HCT116 (cell line): ENCODE measurements at regions not wholly inside any gene's neighbourhood (a gene's known extent, or its start where the extent isn't known, plus 50 kb on each side); places are given as distances from the start of the nearest gene placed in this dataset.

Source experiments
- ATAC-seq: fragments of 200-7000 bp; cut with Tn5 transposase; 2 replicates; pipeline ENCODE4 v1.9.1; 2020; ENCODE audit warnings: mild to moderate bottlenecking, moderate library complexity
- BruUV-seq: library from RNA; stranded (reverse); fragments of 400-500 nt; replicated peaks from 2 replicates; lab custom pipeline; 2021; lab: Mats Ljungman, UMichigan
- CTCF ChIA-PET: fragments of 300-600 bp; sonication (Branson Sonifier 250); formaldehyde crosslinking; loops from one replicate; lab custom pipeline; 2021; ENCODE audit warnings: antibody characterized with exemption; lab: Charles Lee
- POLR2A ChIA-PET: fragments of 300-600, 350-600 bp; sonication (Branson Sonifier 250); formaldehyde crosslinking; loops from one replicate; lab custom pipeline; 2021; ENCODE audit warnings: antibody characterized with exemption; lab: Charles Lee
- RAD21 ChIA-PET, 2 experiments: fragments of 300-600 bp; sonication (Branson Sonifier 250); formaldehyde crosslinking; loops; one replicate each; lab custom pipeline; 2023; ENCODE audit warnings: low total read pairs in 2 of 2; ENCODE audit not compliant: uncharacterized antibody in 2 of 2, unreplicated experiment in 2 of 2, low non-redundant PET in 1 of 2; lab: Charles Lee
- DNase-seq: peaks from one replicate; pipeline ENCODE4 v3.0.0-alpha.2; 2010; ENCODE audit warnings: low read depth, low spot score
- H2AFZ ChIP-seq: fragments of 200-600 bp; shearing (Covaris generic), sonication (generic); 2 replicates; pipeline ENCODE4 v1.6.1; 2017; ENCODE audit warnings: low read depth, mixed run types, mixed read lengths, antibody characterized with exemption, low read length; ENCODE audit not compliant: poor library complexity, severe bottlenecking
- H3K27ac ChIP-seq: 2 replicates; pipeline ENCODE4 v1.5.1; 2012; ENCODE audit warnings: low read depth, low read length
- H3K27me3 ChIP-seq: fragments of 200-600 bp; sonication (generic); 2 replicates; pipeline ENCODE4 v1.6.1; 2016; ENCODE audit warnings: mixed run types, low read length, mixed read lengths; ENCODE audit not compliant: insufficient read depth
- H3K36me3 ChIP-seq, 2 experiments: fragments of 200-500 bp in 1 of 2; fragments of 200-600 bp in 1 of 2; sonication (Bioruptor generic) in 1 of 2; sonication (generic) in 1 of 2; 2 replicates each; pipeline versions ENCODE4 v1.5.1 to v1.6.1; 2014 to 2016; ENCODE audit warnings: low read length in 2 of 2, inconsistent platforms in 1 of 2, mixed read lengths in 1 of 2, mixed run types in 1 of 2; ENCODE audit not compliant: insufficient read depth in 2 of 2, control insufficient read depth in 1 of 2
- H3K4me1 ChIP-seq, 2 experiments: fragments of 200-600 bp in 1 of 2; sonication (generic) in 1 of 2; 2 replicates each; pipeline versions ENCODE4 v1.5.1 to v1.6.1; 2012 to 2017; ENCODE audit warnings: low read length in 2 of 2, inconsistent platforms in 1 of 2, mild to moderate bottlenecking in 1 of 2, mixed read lengths in 1 of 2, mixed run types in 1 of 2, moderate library complexity in 1 of 2; ENCODE audit not compliant: insufficient read depth in 2 of 2, control insufficient read depth in 1 of 2
- H3K4me2 ChIP-seq: fragments of 200-600 bp; sonication (generic); 2 replicates; pipeline ENCODE4 v1.6.1; 2017; ENCODE audit warnings: mixed run types, low read length, mixed read lengths
- H3K4me3 ChIP-seq, 2 experiments: fragments of 200-600 bp in 1 of 2; sonication (generic) in 1 of 2; replicated peaks in 1 of 2; 2 replicates each; pipeline ENCODE4 v1.5.1; 2011 to 2016; ENCODE audit warnings: low read length in 2 of 2, control low read depth in 1 of 2, low read depth in 1 of 2, mild to moderate bottlenecking in 1 of 2, mixed read lengths in 1 of 2, mixed run types in 1 of 2
- H3K79me2 ChIP-seq: fragments of 200-600 bp; sonication (generic); 2 replicates; pipeline ENCODE4 v1.6.1; 2017; ENCODE audit warnings: mild to moderate bottlenecking, mixed run types, low read length, moderate library complexity, mixed read lengths; ENCODE audit not compliant: insufficient read depth
- H3K9ac ChIP-seq: fragments of 200-600 bp; sonication (generic); 2 replicates; pipeline ENCODE4 v1.6.1; 2016; ENCODE audit warnings: low read length, mixed read lengths
- H3K9me2 ChIP-seq: fragments of 200-600 bp; sonication (generic), shearing (Covaris generic); 2 replicates; pipeline ENCODE4 v1.6.1; 2017; ENCODE audit warnings: mixed run types, mild to moderate bottlenecking, moderate library complexity; ENCODE audit not compliant: insufficient read depth
- H3K9me3 ChIP-seq, 2 experiments: fragments of 200-500 bp in 1 of 2; fragments of 200-600 bp in 1 of 2; sonication (Bioruptor generic) in 1 of 2; sonication (generic) in 1 of 2; 2 replicates each; pipeline ENCODE4 v1.6.1; 2014 to 2017; ENCODE audit warnings: low read length in 2 of 2, mixed read lengths in 2 of 2, inconsistent platforms in 1 of 2, low read depth in 1 of 2, mild to moderate bottlenecking in 1 of 2, mixed run types in 1 of 2, moderate library complexity in 1 of 2; ENCODE audit not compliant: control insufficient read depth in 1 of 2, insufficient read depth in 1 of 2
- H4K20me1 ChIP-seq: fragments of 200-600 bp; sonication (generic), shearing (Covaris generic); 2 replicates; pipeline ENCODE4 v1.6.1; 2017; ENCODE audit warnings: mixed run types, mild to moderate bottlenecking, moderate library complexity; ENCODE audit not compliant: insufficient read depth
- ATF3 ChIP-seq: IDR thresholded peaks from 2 replicates; pipeline ENCODE4 v1.6.1; 2012
- CBX3 ChIP-seq: IDR thresholded peaks from 2 replicates; pipeline ENCODE4 v1.6.1; 2012; ENCODE audit warnings: low read depth
- CTCF ChIP-seq, 3 experiments: fragments of 200-600 bp in 1 of 3; sonication (generic) in 1 of 3; IDR thresholded peaks in 2 of 3; conservative IDR thresholded peaks in 1 of 3; 2 replicates each; pipeline ENCODE4 v1.5.1; 2012 to 2017; ENCODE audit warnings: low read depth in 2 of 3, low read length in 2 of 3, antibody characterized with exemption in 1 of 3, borderline replicate concordance in 1 of 3, control low read depth in 1 of 3, mild to moderate bottlenecking in 1 of 3, mixed read lengths in 1 of 3, mixed run types in 1 of 3, moderate library complexity in 1 of 3; ENCODE audit not compliant: insufficient read depth in 1 of 3
- EGR1 ChIP-seq: IDR thresholded peaks from 2 replicates; pipeline ENCODE4 v1.6.1; 2012; ENCODE audit warnings: low read depth
- ELF1 ChIP-seq: IDR thresholded peaks from 2 replicates; pipeline ENCODE4 v1.6.1; 2012; ENCODE audit warnings: low read depth, borderline replicate concordance
- JUND ChIP-seq: IDR thresholded peaks from 2 replicates; pipeline ENCODE4 v1.6.1; 2012
- RAD21 ChIP-seq: IDR thresholded peaks from 2 replicates; pipeline ENCODE4 v1.6.1; 2012; ENCODE audit warnings: low read depth, mild to moderate bottlenecking
- SRF ChIP-seq: IDR thresholded peaks from 2 replicates; pipeline ENCODE4 v1.6.1; 2012; ENCODE audit warnings: low read depth
- TCF7L2 ChIP-seq: IDR thresholded peaks from 2 replicates; pipeline ENCODE4 v1.7.0; 2011; ENCODE audit warnings: borderline replicate concordance, inconsistent platforms; ENCODE audit not compliant: insufficient read depth, insufficient read length; ENCODE audit errors: extremely low read depth
- YY1 ChIP-seq: IDR thresholded peaks from 2 replicates; pipeline ENCODE4 v1.6.1; 2011; ENCODE audit warnings: low read length, low read depth, moderate library complexity, mild to moderate bottlenecking; ENCODE audit not compliant: insufficient replicate concordance; ENCODE audit errors: extremely low read depth
- ZBTB33 ChIP-seq: IDR thresholded peaks from 2 replicates; pipeline ENCODE4 v1.6.1; 2011; ENCODE audit warnings: mild to moderate bottlenecking, low read length, moderate library complexity; ENCODE audit not compliant: insufficient replicate concordance; ENCODE audit errors: extremely low read depth
- intact Hi-C: fragments of 100-400 bp; cut with micrococcal nuclease; formaldehyde crosslinking; loops from 2 replicates; pipeline ENCODE4 v1.10.0; 2022

- Histone ChIP-seq H3K36me3 (no peaks in the 10 kb centered on the region), H3K9me2 (no peaks in the 10 kb centered on the region)
- TF ChIP-seq ZBTB33, result no peak
- TF ChIP-seq EGR1, result no peak
- no peak for TF ChIP-seq TCF7L2
- TF ChIP-seq JUND, result no peak
- no peak for TF ChIP-seq CBX3
- TF ChIP-seq ATF3, result no peak
- TF ChIP-seq RAD21, result peak; percentile 54
- no peak for TF ChIP-seq ELF1
- TF ChIP-seq SRF, result no peak
- TF ChIP-seq YY1, result no peak
- TF ChIP-seq CTCF (IDR thresholded peaks at IDR 0.05 in 2 of 3, conservative IDR thresholded peaks at IDR 0.05 in 1 of 3; ENCODE audit: borderline replicate concordance in 1 of 3, insufficient read depth in 1 of 3, low read depth in 2 of 3, low read length in 2 of 3), result peak; percentile 8 to 63 (median 52); a peak in 4 of 6 replicates
- TF ChIP-seq, all 23 proteins: peak for 2
- RAD21 ChIA-PET, result interaction anchor here in 1 of 2 experiments (0.6 to 0.7 kb wide), 2 partner anchors 1963 to 1975 kb away, joined by 3 to 9 read pairs; no protein-coding TSS in a partner anchor
- H3K4me3 ChIP-seq, result no peak overlapping the region
- no peaks in the 10 kb centered on the region for H4K20me1 ChIP-seq
- ATAC-seq (peak; percentile 81), DNase-seq (no peak)
- H3K27ac ChIP-seq, result no peak overlapping the region
- no peak overlapping the region for H3K9ac ChIP-seq
- POLR2A ChIA-PET, result no interaction called here
- CTCF ChIA-PET, result interaction anchor here (0.5 kb wide), 1 partner anchor 65 kb away, joined by 4 read pairs; no protein-coding TSS in a partner anchor
- H2AFZ ChIP-seq, result no peak overlapping the region
- intact Hi-C loops, result loop anchor here (1.0 to 5.0 kb wide), 3 partner anchors 880 to 1963 kb away; no protein-coding TSS in a partner anchor
- H3K27me3 ChIP-seq, result no peaks in the 10 kb centered on the region
- no peaks in the 10 kb centered on the region for H3K9me3 ChIP-seq
- no peak overlapping the region for H3K4me2 ChIP-seq
- BruUV-seq, result no TSS peak
- H3K79me2 ChIP-seq, result no peaks in the 10 kb centered on the region
- H3K4me1 ChIP-seq, result no peaks in the 10 kb centered on the region
Measured at GRCh38 chr3:88219138-88219792, 69.5 kb downstream of the C3orf38 start.
